ENCODE measurements at regions not wholly inside any gene's neighbourhood (a gene's known extent, or its start where the extent isn't known, plus 50 kb on each side); places are given as distances from the start of the nearest gene placed in this dataset.

- no peak for TF ChIP-seq EZH2 (IDR thresholded peaks at IDR 0.05; ENCODE audit: borderline replicate concordance, insufficient read depth, low read depth, low read length, poor library complexity, severe bottlenecking)
- no peak for TF ChIP-seq CTCF (IDR thresholded peaks at IDR 0.05)
Measured at GRCh38 chr7:119696336-119696735, 576.6 kb upstream of the KCND2 start.
